ENCODE measurements at regions not wholly inside any gene's neighbourhood (a gene's known extent, or its start where the extent isn't known, plus 50 kb on each side); places are given as distances from the start of the nearest gene placed in this dataset.

DNA sequence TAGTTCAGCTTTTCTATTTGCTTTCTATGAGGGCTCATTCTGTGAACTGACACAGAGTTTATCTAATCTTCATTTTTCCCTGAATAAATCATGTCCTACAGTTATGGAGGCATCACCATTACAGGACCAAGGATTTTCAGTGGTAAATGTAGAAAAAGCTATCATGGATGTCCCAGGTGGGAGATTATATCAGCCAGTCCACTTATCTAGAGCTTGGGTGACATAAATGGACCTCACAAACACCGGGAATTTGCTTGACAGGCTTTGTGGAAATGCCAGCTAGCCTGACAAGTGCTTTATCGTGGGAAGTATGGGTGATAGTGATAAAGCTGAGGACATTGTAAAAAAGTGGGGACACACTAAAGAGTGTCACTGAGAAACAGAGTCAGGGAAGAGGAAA, 1015.2 kb upstream of the SLIT2 start:
- intact Hi-C loops (cut with DNase I), result no loop called here
- WGBS, 3 donors, result 66 to 82% (median 72%) methylated on average over 2 of the region's 2 CpGs

DNA sequence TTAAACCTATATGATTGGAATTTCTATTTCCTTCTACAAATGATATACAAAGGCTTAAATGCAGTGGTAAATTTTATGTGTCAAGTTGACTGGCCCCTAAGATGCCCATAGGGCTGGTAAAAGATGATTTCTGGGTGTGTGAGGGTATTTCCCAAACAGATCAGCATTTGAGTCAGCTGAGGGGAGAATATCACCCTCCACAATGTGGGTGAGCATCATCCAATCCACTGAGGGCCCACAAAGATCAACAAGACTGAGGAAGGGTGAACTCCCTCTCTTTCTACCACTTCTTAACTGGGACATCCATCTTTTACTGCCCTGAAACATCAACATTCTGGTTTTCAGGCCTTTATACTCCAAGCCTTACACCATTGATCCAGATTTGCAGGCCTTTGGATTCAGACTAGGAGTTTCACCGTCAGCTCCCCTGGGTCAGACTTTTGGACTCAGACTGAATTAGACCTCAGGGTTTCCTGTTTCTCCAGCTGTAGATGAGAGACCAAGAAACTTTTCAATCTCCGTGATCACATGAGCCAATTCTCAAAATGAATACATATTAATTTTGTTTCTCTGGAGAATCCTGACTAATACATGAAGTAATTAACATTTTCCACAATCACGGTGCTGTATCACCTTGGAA, 1020.7 kb upstream of the SLIT2 start:
- no peaks in the 10 kb centered on the region for H3K9me3 ChIP-seq
- DNase-seq, result no peak
- no peak overlapping the region for H3K4me3 ChIP-seq
- H3K27me3 ChIP-seq, result no peaks in the 10 kb centered on the region
- no peak overlapping the region for H3K27ac ChIP-seq
- intact Hi-C loops (cut with DNase I), result no loop called here
- no peaks in the 10 kb centered on the region for H3K36me3 ChIP-seq
- WGBS, 3 donors, result 70 to 89% (median 75%) methylated on average over 3 of the region's 3 CpGs
- no peaks in the 10 kb centered on the region for H3K4me1 ChIP-seq (ENCODE audit: insufficient read depth)
- TF ChIP-seq EP300 (IDR thresholded peaks at IDR 0.05) (no peak), POLR2A (IDR thresholded peaks at IDR 0.05) (no peak)
- TF ChIP-seq, protein P1, sequence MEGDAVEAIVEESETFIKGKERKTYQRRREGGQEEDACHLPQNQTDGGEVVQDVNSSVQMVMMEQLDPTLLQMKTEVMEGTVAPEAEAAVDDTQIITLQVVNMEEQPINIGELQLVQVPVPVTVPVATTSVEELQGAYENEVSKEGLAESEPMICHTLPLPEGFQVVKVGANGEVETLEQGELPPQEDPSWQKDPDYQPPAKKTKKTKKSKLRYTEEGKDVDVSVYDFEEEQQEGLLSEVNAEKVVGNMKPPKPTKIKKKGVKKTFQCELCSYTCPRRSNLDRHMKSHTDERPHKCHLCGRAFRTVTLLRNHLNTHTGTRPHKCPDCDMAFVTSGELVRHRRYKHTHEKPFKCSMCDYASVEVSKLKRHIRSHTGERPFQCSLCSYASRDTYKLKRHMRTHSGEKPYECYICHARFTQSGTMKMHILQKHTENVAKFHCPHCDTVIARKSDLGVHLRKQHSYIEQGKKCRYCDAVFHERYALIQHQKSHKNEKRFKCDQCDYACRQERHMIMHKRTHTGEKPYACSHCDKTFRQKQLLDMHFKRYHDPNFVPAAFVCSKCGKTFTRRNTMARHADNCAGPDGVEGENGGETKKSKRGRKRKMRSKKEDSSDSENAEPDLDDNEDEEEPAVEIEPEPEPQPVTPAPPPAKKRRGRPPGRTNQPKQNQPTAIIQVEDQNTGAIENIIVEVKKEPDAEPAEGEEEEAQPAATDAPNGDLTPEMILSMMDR (IDR thresholded peaks at IDR 0.05), result no peak

More for the DNA sequence above, 1015.2 kb upstream of the SLIT2 start:
- no peaks in the 10 kb centered on the region for H3K9me3 ChIP-seq
- no peak for TF ChIP-seq EP300 (IDR thresholded peaks at IDR 0.05)
- TF ChIP-seq POLR2A (IDR thresholded peaks at IDR 0.05), result no peak
- TF ChIP-seq, protein P1 (IDR thresholded peaks at IDR 0.05), result no peak
- H3K4me1 ChIP-seq (ENCODE audit: insufficient read depth), result no peaks in the 10 kb centered on the region
- no peaks in the 10 kb centered on the region for H3K36me3 ChIP-seq
- no peak for DNase-seq
- H3K27ac ChIP-seq, result no peak overlapping the region
- H3K4me3 ChIP-seq, result no peak overlapping the region
- H3K27me3 ChIP-seq, result no peaks in the 10 kb centered on the region

DNA sequence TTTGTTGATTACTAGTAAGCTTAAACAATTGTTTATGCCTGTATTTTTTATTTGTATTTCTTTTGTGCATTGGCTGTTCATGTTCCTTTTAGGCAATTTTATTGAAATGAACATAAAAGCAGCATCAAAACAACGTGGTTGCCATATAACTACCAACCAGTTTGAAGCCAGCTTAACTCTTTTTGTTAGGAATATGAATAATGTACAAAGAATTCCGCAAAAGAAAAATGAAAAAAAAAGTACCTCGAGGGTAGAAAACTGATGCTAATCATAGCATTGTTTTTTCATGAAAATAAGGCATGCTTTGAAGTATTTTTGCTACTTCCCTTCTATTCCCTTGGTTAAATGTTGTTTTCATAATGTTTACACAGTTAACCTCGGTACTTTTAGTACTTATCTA, 1024.0 kb upstream of the SLIT2 start:
- H3K9me3 ChIP-seq, result no peaks in the 10 kb centered on the region
- H3K36me3 ChIP-seq, result no peaks in the 10 kb centered on the region
- no peaks in the 10 kb centered on the region for H3K4me1 ChIP-seq (ENCODE audit: insufficient read depth)
- H3K27me3 ChIP-seq, result no peaks in the 10 kb centered on the region
- intact Hi-C loops (cut with DNase I), result no loop called here
- TF ChIP-seq POLR2A (IDR thresholded peaks at IDR 0.05), result no peak
- no peak for TF ChIP-seq EP300 (IDR thresholded peaks at IDR 0.05)
- WGBS, 3 donors, result 38 to 46% (median 38%) methylated on average over 4 of the region's 4 CpGs
- no peak for DNase-seq
- no peak overlapping the region for H3K4me3 ChIP-seq
- no peak overlapping the region for H3K27ac ChIP-seq

DNA sequence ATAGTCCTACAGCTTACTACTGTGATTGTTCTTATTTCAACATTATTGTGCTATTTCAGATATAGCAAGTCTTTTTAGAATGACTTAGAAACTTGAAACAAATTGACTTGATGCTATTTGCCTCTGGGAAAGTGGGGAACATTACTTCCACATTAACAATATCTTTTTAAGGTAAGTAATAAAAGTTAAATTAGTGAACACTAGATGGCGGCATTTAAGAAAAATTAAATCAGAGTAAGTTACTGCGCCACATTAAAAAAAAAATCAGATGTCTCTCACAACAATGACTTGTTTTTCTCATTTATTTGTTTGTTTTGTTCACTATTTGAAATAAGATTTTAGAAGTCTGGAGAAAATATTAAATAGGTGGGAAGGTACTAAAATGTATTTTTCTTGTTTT, 1026.9 kb upstream of the SLIT2 start:
- no peaks in the 10 kb centered on the region for H3K27me3 ChIP-seq
- H3K4me1 ChIP-seq (ENCODE audit: insufficient read depth), result no peaks in the 10 kb centered on the region
- H3K9me3 ChIP-seq, result no peaks in the 10 kb centered on the region
- H3K36me3 ChIP-seq, result no peaks in the 10 kb centered on the region
- no peak overlapping the region for H3K27ac ChIP-seq
- H3K4me3 ChIP-seq, result no peak overlapping the region
- TF ChIP-seq, protein P1 (IDR thresholded peaks at IDR 0.05), result no peak
- TF ChIP-seq EP300 (IDR thresholded peaks at IDR 0.05) (no peak), POLR2A (IDR thresholded peaks at IDR 0.05) (no peak)
- intact Hi-C loops (cut with DNase I), result no loop called here
- no peak for DNase-seq
- WGBS, 3 donors, result 15 to 17% (median 17%) methylated on average over 2 of the region's 2 CpGs

DNA sequence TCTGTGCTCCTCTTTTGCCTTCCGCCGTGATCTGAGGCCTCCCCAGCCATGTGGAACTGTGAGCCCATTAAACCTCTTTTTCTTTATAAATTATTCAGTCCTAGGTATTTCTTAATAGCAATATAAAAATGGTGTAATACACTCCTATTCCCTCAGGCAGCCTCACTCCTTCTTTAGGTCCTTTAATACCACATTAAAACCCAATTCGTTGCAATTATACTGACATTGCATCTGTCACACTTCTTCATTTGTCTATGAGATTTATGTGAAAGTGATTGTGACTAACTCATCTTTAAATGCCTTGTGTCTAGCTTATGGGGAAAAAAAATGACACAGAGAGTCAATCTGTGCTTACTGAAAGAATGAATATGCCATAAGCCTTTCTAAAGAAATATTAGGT, 1035.2 kb upstream of the SLIT2 start:
- WGBS, 3 donors, result 91 to 93% (median 92%) methylated on average over 3 of the region's 3 CpGs
- Histone ChIP-seq H3K36me3 (no peaks in the 10 kb centered on the region), H3K4me3 (no peak overlapping the region), H3K9me3 (no peaks in the 10 kb centered on the region), H3K27me3 (no peaks in the 10 kb centered on the region), H3K27ac (no peak overlapping the region), H3K4me1 (ENCODE audit: insufficient read depth) (no peaks in the 10 kb centered on the region)
- TF ChIP-seq, protein P1 (IDR thresholded peaks at IDR 0.05), result no peak
- no peak for TF ChIP-seq POLR2A (IDR thresholded peaks at IDR 0.05)
- TF ChIP-seq EP300 (IDR thresholded peaks at IDR 0.05), result no peak
- intact Hi-C loops (cut with DNase I), result no loop called here
- no peak for DNase-seq
